ENCODE measurements at regions not wholly inside any gene's neighbourhood (a gene's known extent, or its start where the extent isn't known, plus 50 kb on each side); places are given as distances from the start of the nearest gene placed in this dataset.
"Not testable (repeated sequence)": the region's sequence is repeated elsewhere in the genome, so short reads cannot be mapped to it uniquely, and the experiment has no call there.

- H3K27ac ChIP-seq; H3K9me3 ChIP-seq (ENCODE audit: insufficient read depth, low read depth); H3K79me2 ChIP-seq (ENCODE audit: low read depth); H3K9me2 ChIP-seq (ENCODE audit: insufficient read depth); H3K4me1 ChIP-seq (replicated peaks; ENCODE audit: insufficient read depth); H4K20me1 ChIP-seq (ENCODE audit: insufficient read depth); H3K27me3 ChIP-seq (ENCODE audit: insufficient read depth, low read depth); H3K4me3 ChIP-seq; intact Hi-C loops (cut with micrococcal nuclease; ENCODE audit: unreplicated experiment); H3K4me2 ChIP-seq; H2AFZ ChIP-seq; CTCF ChIA-PET; H3F3A ChIP-seq (ENCODE audit: insufficient read depth, low read depth); BruUV-seq (replicated peaks); DNase-seq; H3K36me3 ChIP-seq (ENCODE audit: low read depth); POLR2A ChIA-PET (ENCODE audit: unreplicated experiment): not testable (repeated sequence)
These were observed 166.8 kb upstream of the ZNG1F start for GRCh38 chr9:41355712-41356450.

DNA sequence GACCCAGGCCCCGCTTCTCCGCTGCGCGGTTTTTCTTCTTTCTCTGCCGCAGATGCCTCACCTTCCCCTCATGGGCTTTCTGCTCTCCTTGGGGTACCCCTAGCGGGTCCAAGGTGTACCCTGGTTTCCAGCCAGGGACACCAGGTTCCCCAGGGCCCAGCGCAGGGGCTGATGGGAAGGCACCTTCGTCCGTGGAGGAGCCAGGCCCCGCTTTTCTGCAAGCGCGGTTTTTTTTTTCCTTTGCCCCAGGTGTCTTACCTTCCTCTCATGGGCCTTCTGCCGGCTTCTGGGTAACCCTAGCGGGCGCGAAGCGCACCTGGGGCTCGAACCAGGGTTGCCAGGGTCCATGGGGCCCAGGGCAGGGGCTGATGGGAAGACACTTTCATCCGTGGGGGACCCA lies 165.9 kb upstream of the ZNG1F start:
- H3K9me2 ChIP-seq (ENCODE audit: insufficient read depth); H4K20me1 ChIP-seq (ENCODE audit: insufficient read depth); H3K4me1 ChIP-seq (replicated peaks; ENCODE audit: insufficient read depth); H3K4me2 ChIP-seq; H3K27ac ChIP-seq; H3K9me3 ChIP-seq (ENCODE audit: insufficient read depth, low read depth); H2AFZ ChIP-seq; H3F3A ChIP-seq (ENCODE audit: insufficient read depth, low read depth); H3K4me3 ChIP-seq; BruUV-seq (replicated peaks); POLR2A ChIA-PET (ENCODE audit: unreplicated experiment); intact Hi-C loops (cut with micrococcal nuclease; ENCODE audit: unreplicated experiment); H3K36me3 ChIP-seq (ENCODE audit: low read depth); H3K79me2 ChIP-seq (ENCODE audit: low read depth); CTCF ChIA-PET; H3K27me3 ChIP-seq (ENCODE audit: insufficient read depth, low read depth); DNase-seq: not testable (repeated sequence)

DNA sequence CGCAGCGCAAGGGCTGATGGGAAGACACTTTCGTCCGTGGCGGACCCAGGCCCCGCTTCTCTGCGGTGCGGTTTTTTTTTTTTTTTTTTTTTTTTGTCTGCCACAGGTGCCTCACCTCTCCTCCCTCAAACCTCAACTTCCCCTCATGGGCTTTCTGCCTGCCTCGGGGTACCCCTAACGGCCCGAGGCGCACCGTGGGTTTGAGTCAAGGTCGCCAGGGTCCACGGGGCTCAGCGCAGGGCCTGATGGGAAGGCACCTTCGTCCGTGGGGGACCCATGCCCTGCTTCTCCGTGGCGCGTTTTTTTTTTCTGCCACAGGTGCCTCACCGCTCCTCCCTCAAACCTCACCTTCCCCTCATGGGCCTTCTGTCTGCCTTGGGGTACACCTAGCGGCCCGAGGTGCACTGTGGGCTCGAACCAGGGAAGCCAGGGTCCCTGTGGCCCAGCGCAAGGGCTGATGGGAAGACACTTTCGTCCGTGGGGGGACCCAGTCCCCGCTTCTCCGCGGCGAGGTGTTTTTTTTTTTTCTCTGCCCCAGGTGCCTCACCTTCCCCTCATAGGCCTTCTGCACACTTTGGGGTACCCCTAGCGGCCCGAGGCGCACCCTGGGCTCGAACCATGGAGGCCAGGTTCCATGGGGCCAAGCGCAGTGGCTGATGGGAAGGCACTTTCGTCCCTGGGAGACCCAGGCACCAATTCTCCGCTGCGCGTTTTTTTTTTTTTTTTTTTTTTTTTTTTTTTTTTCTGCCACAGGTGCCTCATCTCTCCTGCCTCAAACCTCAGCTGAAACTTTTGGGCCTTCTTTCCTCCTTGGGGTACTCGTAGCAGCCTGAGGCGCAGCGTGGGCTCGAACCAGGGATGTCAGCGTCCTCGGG lies 165.2 kb upstream of the ZNG1F start:
- H3K79me2 ChIP-seq (ENCODE audit: low read depth); H4K20me1 ChIP-seq (ENCODE audit: insufficient read depth); intact Hi-C loops (cut with micrococcal nuclease; ENCODE audit: unreplicated experiment); H2AFZ ChIP-seq; H3F3A ChIP-seq (ENCODE audit: insufficient read depth, low read depth); H3K27me3 ChIP-seq (ENCODE audit: insufficient read depth, low read depth); CTCF ChIA-PET; H3K4me3 ChIP-seq; H3K9me3 ChIP-seq (ENCODE audit: insufficient read depth, low read depth); H3K36me3 ChIP-seq (ENCODE audit: low read depth); DNase-seq; H3K4me1 ChIP-seq (replicated peaks; ENCODE audit: insufficient read depth); BruUV-seq (replicated peaks); H3K27ac ChIP-seq; POLR2A ChIA-PET (ENCODE audit: unreplicated experiment); H3K4me2 ChIP-seq; H3K9me2 ChIP-seq (ENCODE audit: insufficient read depth): not testable (repeated sequence)

GRCh38 chr9:41353026-41353425 lies 163.9 kb upstream of the ZNG1F start:
- H3K9me2 ChIP-seq (ENCODE audit: insufficient read depth); DNase-seq; BruUV-seq (replicated peaks); H3F3A ChIP-seq (ENCODE audit: insufficient read depth, low read depth); H3K27ac ChIP-seq; H3K9me3 ChIP-seq (ENCODE audit: insufficient read depth, low read depth); CTCF ChIA-PET; H3K4me3 ChIP-seq; POLR2A ChIA-PET (ENCODE audit: unreplicated experiment); H3K27me3 ChIP-seq (ENCODE audit: insufficient read depth, low read depth); H3K4me2 ChIP-seq; H2AFZ ChIP-seq; H3K4me1 ChIP-seq (replicated peaks; ENCODE audit: insufficient read depth); intact Hi-C loops (cut with micrococcal nuclease; ENCODE audit: unreplicated experiment); H3K36me3 ChIP-seq (ENCODE audit: low read depth); H4K20me1 ChIP-seq (ENCODE audit: insufficient read depth); H3K79me2 ChIP-seq (ENCODE audit: low read depth): not testable (repeated sequence)

DNA sequence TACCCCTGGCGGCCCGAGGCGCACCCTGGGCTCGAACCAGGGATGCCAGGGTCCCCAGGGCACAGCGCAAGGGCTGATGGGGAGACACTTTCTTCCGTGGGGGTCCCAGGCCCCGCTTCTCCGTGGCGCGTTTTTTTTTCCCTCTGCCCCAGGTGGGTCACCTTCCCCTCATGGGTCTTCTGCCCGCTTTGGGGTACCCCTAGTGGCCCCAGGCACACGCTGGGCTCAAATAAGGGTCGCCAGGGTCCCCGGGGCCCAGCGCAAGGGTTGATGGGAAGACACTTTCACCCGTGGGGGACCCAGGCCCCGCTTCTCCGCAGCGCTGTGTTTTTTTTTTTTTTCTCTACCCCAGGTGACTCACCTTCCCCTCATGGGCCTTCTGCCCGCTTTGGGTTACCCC lies 163.3 kb upstream of the ZNG1F start:
- H3K36me3 ChIP-seq (ENCODE audit: low read depth); DNase-seq; CTCF ChIA-PET; H3K27ac ChIP-seq; H4K20me1 ChIP-seq (ENCODE audit: insufficient read depth); BruUV-seq (replicated peaks); intact Hi-C loops (cut with micrococcal nuclease; ENCODE audit: unreplicated experiment); H2AFZ ChIP-seq; H3K4me3 ChIP-seq; H3F3A ChIP-seq (ENCODE audit: insufficient read depth, low read depth); H3K9me3 ChIP-seq (ENCODE audit: insufficient read depth, low read depth); H3K9me2 ChIP-seq (ENCODE audit: insufficient read depth); H3K4me2 ChIP-seq; H3K79me2 ChIP-seq (ENCODE audit: low read depth); H3K4me1 ChIP-seq (replicated peaks; ENCODE audit: insufficient read depth); POLR2A ChIA-PET (ENCODE audit: unreplicated experiment); H3K27me3 ChIP-seq (ENCODE audit: insufficient read depth, low read depth): not testable (repeated sequence)

DNA sequence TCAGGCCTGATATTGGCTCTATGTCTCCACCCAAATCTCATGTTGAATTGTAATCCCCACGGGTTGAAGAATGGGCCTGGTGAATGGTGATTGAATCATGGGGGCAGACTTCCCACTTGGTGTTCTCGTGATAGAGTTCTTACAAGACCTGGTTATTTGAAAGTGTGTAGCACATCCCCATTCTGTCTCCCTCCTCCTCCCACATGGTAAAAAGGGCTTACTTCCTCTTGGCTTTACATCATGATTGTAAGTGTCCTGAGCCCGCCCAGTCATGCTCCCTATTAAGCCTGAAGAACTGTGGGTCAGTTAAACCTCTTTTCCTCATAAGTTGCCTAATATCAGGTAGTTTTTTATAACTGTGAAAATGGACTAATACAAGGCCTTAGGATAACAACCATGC lies 158.8 kb upstream of the ZNG1F start:
- intact Hi-C loops (cut with micrococcal nuclease; ENCODE audit: unreplicated experiment); H3K9me2 ChIP-seq (ENCODE audit: insufficient read depth); POLR2A ChIA-PET (ENCODE audit: unreplicated experiment): not testable (repeated sequence)

DNA sequence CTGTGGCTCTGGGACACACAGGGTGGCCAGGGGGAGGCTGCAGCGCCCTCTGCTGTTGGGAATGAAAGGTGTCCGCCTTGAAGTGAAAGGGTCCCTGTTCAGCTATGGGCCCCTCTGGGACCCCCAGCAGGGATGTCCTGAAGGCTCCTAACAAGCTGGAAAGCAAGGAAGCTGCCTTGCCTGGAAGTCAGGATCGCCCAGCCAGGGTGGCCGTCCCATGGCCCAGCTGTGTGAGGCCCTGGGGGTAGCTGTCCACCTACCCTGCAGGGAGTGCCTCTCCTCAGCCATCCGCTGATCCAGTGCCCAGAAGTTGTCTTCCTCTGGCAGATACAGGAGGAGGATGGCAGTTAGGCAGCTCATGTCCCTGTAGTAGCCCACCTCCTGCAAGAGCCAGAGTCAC lies 143.4 kb upstream of the ZNG1F start:
- CTCF ChIA-PET; H3K4me2 ChIP-seq; POLR2A ChIA-PET (ENCODE audit: unreplicated experiment); intact Hi-C loops (cut with micrococcal nuclease; ENCODE audit: unreplicated experiment); H3K9me2 ChIP-seq (ENCODE audit: insufficient read depth); H3K79me2 ChIP-seq (ENCODE audit: low read depth); H3K9me3 ChIP-seq (ENCODE audit: insufficient read depth, low read depth); DNase-seq; H3F3A ChIP-seq (ENCODE audit: insufficient read depth, low read depth); H3K36me3 ChIP-seq (ENCODE audit: low read depth); H3K27ac ChIP-seq; H3K4me1 ChIP-seq (replicated peaks; ENCODE audit: insufficient read depth); H3K27me3 ChIP-seq (ENCODE audit: insufficient read depth, low read depth); H3K4me3 ChIP-seq; H4K20me1 ChIP-seq (ENCODE audit: insufficient read depth); BruUV-seq (replicated peaks); H2AFZ ChIP-seq: not testable (repeated sequence)

More for the DNA sequence above, 158.8 kb upstream of the ZNG1F start:
- H3K27ac ChIP-seq; H3K27me3 ChIP-seq (ENCODE audit: insufficient read depth, low read depth); H3K4me3 ChIP-seq; H3K9me3 ChIP-seq (ENCODE audit: insufficient read depth, low read depth); H3F3A ChIP-seq (ENCODE audit: insufficient read depth, low read depth); CTCF ChIA-PET; H3K36me3 ChIP-seq (ENCODE audit: low read depth); H3K79me2 ChIP-seq (ENCODE audit: low read depth); BruUV-seq (replicated peaks); H3K4me1 ChIP-seq (replicated peaks; ENCODE audit: insufficient read depth); H4K20me1 ChIP-seq (ENCODE audit: insufficient read depth); H2AFZ ChIP-seq; DNase-seq; H3K4me2 ChIP-seq: not testable (repeated sequence)
